ENCODE measurements at regions not wholly inside any gene's neighbourhood (a gene's known extent, or its start where the extent isn't known, plus 50 kb on each side); places are given as distances from the start of the nearest gene placed in this dataset.

DNA sequence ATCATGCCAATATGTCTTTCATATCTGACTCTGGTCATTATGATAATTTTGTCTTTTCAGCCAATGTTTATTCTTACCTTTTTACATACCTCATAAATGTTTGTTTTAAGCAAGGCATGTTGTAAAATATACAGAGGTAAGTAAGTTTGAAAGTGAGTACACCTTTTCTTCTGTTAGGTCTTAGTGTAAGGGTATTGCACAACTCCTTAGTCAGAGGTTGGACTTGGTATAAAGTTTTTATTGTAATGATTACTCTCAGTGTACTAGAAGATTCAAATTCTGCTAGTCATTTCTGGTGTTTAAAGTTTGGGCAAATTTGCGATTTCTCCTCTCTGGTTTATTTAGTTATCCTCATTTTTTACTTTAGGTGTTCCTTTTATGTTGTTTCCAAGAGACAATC is 564.3 kb upstream of the FSIP2 start:
- DNase-seq, result no peak
- TF ChIP-seq, protein P1, sequence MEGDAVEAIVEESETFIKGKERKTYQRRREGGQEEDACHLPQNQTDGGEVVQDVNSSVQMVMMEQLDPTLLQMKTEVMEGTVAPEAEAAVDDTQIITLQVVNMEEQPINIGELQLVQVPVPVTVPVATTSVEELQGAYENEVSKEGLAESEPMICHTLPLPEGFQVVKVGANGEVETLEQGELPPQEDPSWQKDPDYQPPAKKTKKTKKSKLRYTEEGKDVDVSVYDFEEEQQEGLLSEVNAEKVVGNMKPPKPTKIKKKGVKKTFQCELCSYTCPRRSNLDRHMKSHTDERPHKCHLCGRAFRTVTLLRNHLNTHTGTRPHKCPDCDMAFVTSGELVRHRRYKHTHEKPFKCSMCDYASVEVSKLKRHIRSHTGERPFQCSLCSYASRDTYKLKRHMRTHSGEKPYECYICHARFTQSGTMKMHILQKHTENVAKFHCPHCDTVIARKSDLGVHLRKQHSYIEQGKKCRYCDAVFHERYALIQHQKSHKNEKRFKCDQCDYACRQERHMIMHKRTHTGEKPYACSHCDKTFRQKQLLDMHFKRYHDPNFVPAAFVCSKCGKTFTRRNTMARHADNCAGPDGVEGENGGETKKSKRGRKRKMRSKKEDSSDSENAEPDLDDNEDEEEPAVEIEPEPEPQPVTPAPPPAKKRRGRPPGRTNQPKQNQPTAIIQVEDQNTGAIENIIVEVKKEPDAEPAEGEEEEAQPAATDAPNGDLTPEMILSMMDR (IDR thresholded peaks at IDR 0.05), result no peak
- no peak for TF ChIP-seq POLR2A (IDR thresholded peaks at IDR 0.05)
- H3K9me3 ChIP-seq, result no peaks in the 10 kb centered on the region

DNA sequence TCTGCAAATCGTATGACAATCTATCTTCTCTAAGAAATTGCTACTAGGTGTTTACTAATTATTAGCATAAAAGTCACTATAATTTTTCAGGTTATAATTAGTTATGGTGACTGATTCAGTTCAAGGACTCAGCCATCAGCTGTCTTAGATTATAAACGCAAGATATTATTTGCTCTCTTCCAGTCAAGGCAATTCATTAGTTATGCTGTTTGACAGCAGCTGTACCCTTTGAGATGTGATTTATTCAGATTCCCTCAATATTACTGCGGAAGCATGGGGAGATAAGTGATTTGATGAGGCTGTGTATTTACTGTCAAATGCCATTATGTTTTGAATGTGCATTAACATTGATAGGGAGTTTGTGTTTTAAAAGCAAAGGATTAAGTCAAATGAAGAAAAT is 558.9 kb upstream of the FSIP2 start:
- Histone ChIP-seq H3K27me3 (no peaks in the 10 kb centered on the region), H3K36me3 (no peaks in the 10 kb centered on the region), H3K4me1 (no peaks in the 10 kb centered on the region), H3K4me3 (no peak overlapping the region), H3K27ac (no peak overlapping the region), H3K9me3 (no peaks in the 10 kb centered on the region)
- no peak for TF ChIP-seq POLR2A (IDR thresholded peaks at IDR 0.05)
- TF ChIP-seq, protein P1 (IDR thresholded peaks at IDR 0.05), result no peak
- DNase-seq, result no peak
- ATAC-seq, result no peak
- intact Hi-C loops (cut with DNase I), result no loop called here
- 56 to 69% (median 60%) methylated on average over 3 of the region's 3 CpGs for WGBS, 4 donors

More for the DNA sequence above, 564.3 kb upstream of the FSIP2 start:
- Histone ChIP-seq H3K27ac (no peak overlapping the region), H3K4me3 (no peak overlapping the region), H3K27me3 (no peaks in the 10 kb centered on the region), H3K4me1 (no peaks in the 10 kb centered on the region), H3K36me3 (no peaks in the 10 kb centered on the region)
- WGBS, 4 donors, result 81 to 88% (median 86%) methylated on average over 1 of the region's 1 CpG
- ATAC-seq, result no peak
- intact Hi-C loops (cut with DNase I), result no loop called here

DNA sequence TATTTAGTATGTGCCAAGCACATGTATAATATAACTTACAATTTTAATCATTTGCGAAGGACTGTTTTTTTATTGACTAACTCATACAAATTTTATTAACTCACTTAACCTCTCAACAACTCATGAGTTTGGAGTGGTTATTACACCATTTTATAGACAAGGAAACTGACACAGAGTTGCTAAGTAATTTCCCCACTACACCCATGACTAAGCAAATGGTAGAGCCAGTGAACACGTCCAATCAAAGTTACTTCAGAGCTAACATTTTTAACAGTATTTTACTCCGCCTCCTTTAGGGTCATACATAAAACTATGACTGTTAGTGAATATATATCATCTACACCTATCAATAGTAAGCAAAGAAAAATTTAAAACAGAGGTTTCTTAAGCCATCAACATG is 556.7 kb upstream of the FSIP2 start:
- Histone ChIP-seq H3K27ac (no peak overlapping the region), H3K9me3 (no peaks in the 10 kb centered on the region), H3K4me1 (no peaks in the 10 kb centered on the region), H3K27me3 (no peaks in the 10 kb centered on the region), H3K4me3 (no peak overlapping the region), H3K36me3 (no peaks in the 10 kb centered on the region)
- ATAC-seq, result no peak
- no peak for DNase-seq
- intact Hi-C loops (cut with DNase I), result no loop called here
- 85 to 90% (median 88%) methylated on average over 3 of the region's 3 CpGs for WGBS, 4 donors
- TF ChIP-seq, protein P1 (IDR thresholded peaks at IDR 0.05), result no peak
- TF ChIP-seq POLR2A (IDR thresholded peaks at IDR 0.05), result no peak

DNA sequence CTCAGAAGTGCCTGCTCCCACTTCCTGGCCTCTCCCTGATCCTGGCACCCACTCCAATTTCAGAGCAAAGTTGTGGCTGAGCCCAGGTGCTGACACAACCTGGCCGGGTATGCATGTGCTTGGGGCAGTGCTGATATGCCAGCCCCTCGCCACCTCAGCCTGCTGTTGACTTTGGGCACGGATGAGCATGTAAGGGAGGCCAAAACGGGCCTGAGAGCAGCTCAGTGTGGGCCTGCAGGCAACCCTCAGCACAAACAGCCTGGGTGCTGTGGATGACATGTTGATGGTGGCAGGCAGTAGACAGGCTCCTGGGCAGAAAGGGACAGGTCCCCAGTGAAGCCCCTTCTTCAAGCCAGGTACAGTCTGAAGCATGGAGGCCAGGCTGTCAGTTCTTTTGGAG is 553.6 kb upstream of the FSIP2 start:
- Histone ChIP-seq H3K27ac (no peak overlapping the region), H3K9me3 (no peaks in the 10 kb centered on the region), H3K27me3 (no peaks in the 10 kb centered on the region), H3K36me3 (no peaks in the 10 kb centered on the region), H3K4me3 (no peak overlapping the region), H3K4me1 (no peaks in the 10 kb centered on the region)
- TF ChIP-seq, protein P1 (IDR thresholded peaks at IDR 0.05), result no peak
- no peak for TF ChIP-seq POLR2A (IDR thresholded peaks at IDR 0.05)
- 64 to 89% (median 73%) methylated on average over 4 of the region's 4 CpGs for WGBS, 4 donors
- ATAC-seq (no peak), DNase-seq (no peak)
- intact Hi-C loops (cut with DNase I), result no loop called here
